HCT116 (cell line): ENCODE measurements at regions not wholly inside any gene's neighbourhood (a gene's known extent, or its start where the extent isn't known, plus 50 kb on each side); places are given as distances from the start of the nearest gene placed in this dataset.

ENCODE experiments used
- CEBPB ChIP-seq: IDR thresholded peaks from 2 replicates; pipeline ENCODE4 v1.6.1; 2012; ENCODE audit warnings: low read depth
- EZH2 ChIP-seq: fragments of 200-600 bp; sonication (generic); IDR thresholded peaks from 2 replicates; pipeline ENCODE4 v1.6.1; 2017; ENCODE audit warnings: antibody characterized with exemption, mixed run types
- EZH2phosphoT487 ChIP-seq: fragments of 200-600 bp; IDR thresholded peaks from 2 replicates; pipeline ENCODE4 v1.6.1; 2018; ENCODE audit warnings: antibody characterized with exemption, borderline replicate concordance
- FOSL1 ChIP-seq: IDR thresholded peaks from 2 replicates; pipeline ENCODE4 v1.6.1; 2012; ENCODE audit warnings: low read depth
- POLR2A ChIP-seq: IDR thresholded peaks from 2 replicates; pipeline ENCODE4 v1.7.0; 2011; ENCODE audit warnings: borderline replicate concordance; ENCODE audit not compliant: insufficient read depth, insufficient read length; ENCODE audit errors: extremely low read depth
- POLR2AphosphoS5 ChIP-seq: IDR thresholded peaks from 2 replicates; pipeline ENCODE4 v1.6.1; 2011; ENCODE audit warnings: mild to moderate bottlenecking, low read depth, low read length, moderate library complexity
- RAD21 ChIP-seq: IDR thresholded peaks from 2 replicates; pipeline ENCODE4 v1.6.1; 2012; ENCODE audit warnings: low read depth, mild to moderate bottlenecking
- SP1 ChIP-seq: IDR thresholded peaks from 2 replicates; pipeline ENCODE4 v1.6.1; 2012; ENCODE audit warnings: low read depth
- SRF ChIP-seq: IDR thresholded peaks from 2 replicates; pipeline ENCODE4 v1.6.1; 2012; ENCODE audit warnings: low read depth
- TF ChIP-seq, protein P1 (sequence below), 3 experiments: fragments of 200-600 bp in 1 of 3; sonication (generic) in 1 of 3; IDR thresholded peaks in 2 of 3; conservative IDR thresholded peaks in 1 of 3; 2 replicates each; pipeline ENCODE4 v1.5.1; 2012 to 2017; ENCODE audit warnings: low read depth in 2 of 3, low read length in 2 of 3, antibody characterized with exemption in 1 of 3, borderline replicate concordance in 1 of 3, control low read depth in 1 of 3, mild to moderate bottlenecking in 1 of 3, mixed read lengths in 1 of 3, mixed run types in 1 of 3, moderate library complexity in 1 of 3; ENCODE audit not compliant: insufficient read depth in 1 of 3
- TF ChIP-seq, protein P2 (sequence below): IDR thresholded peaks from 2 replicates; pipeline ENCODE4 v1.6.1; 2012
- TF ChIP-seq, protein P3 (sequence below): IDR thresholded peaks from 2 replicates; pipeline ENCODE4 v1.6.1; 2011; ENCODE audit warnings: mild to moderate bottlenecking, low read length, moderate library complexity; ENCODE audit not compliant: insufficient replicate concordance; ENCODE audit errors: extremely low read depth

DNA sequence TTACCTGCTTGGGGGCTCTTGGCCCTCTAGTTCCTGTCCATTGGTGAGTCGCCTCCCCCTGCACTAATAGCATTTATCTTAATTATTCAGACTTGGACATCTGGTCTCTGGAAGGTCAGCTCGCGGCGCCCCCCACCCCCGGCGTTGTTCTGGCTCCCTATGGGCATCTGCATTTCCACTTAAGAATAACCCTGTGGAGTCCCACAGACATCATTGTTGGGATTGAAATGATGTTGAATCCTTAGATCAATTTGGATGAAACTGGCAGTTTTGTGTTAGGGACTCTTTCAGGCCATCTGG, 313.8 kb upstream of the HS6ST1 start:
- TF ChIP-seq, protein P1, sequence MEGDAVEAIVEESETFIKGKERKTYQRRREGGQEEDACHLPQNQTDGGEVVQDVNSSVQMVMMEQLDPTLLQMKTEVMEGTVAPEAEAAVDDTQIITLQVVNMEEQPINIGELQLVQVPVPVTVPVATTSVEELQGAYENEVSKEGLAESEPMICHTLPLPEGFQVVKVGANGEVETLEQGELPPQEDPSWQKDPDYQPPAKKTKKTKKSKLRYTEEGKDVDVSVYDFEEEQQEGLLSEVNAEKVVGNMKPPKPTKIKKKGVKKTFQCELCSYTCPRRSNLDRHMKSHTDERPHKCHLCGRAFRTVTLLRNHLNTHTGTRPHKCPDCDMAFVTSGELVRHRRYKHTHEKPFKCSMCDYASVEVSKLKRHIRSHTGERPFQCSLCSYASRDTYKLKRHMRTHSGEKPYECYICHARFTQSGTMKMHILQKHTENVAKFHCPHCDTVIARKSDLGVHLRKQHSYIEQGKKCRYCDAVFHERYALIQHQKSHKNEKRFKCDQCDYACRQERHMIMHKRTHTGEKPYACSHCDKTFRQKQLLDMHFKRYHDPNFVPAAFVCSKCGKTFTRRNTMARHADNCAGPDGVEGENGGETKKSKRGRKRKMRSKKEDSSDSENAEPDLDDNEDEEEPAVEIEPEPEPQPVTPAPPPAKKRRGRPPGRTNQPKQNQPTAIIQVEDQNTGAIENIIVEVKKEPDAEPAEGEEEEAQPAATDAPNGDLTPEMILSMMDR (IDR thresholded peaks at IDR 0.05 in 2 of 3, conservative IDR thresholded peaks at IDR 0.05 in 1 of 3; ENCODE audit: borderline replicate concordance in 1 of 3, insufficient read depth in 1 of 3, low read depth in 2 of 3, low read length in 2 of 3): no peak
- TF ChIP-seq POLR2AphosphoS5 (no peak), SP1 (no peak), POLR2A (no peak), EZH2 (no peak), EZH2phosphoT487 (no peak), FOSL1 (no peak), RAD21 (no peak), SRF (no peak), CEBPB (no peak)
- TF ChIP-seq, protein P2, sequence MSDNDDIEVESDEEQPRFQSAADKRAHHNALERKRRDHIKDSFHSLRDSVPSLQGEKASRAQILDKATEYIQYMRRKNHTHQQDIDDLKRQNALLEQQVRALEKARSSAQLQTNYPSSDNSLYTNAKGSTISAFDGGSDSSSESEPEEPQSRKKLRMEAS: no peak
- TF ChIP-seq, protein P3, sequence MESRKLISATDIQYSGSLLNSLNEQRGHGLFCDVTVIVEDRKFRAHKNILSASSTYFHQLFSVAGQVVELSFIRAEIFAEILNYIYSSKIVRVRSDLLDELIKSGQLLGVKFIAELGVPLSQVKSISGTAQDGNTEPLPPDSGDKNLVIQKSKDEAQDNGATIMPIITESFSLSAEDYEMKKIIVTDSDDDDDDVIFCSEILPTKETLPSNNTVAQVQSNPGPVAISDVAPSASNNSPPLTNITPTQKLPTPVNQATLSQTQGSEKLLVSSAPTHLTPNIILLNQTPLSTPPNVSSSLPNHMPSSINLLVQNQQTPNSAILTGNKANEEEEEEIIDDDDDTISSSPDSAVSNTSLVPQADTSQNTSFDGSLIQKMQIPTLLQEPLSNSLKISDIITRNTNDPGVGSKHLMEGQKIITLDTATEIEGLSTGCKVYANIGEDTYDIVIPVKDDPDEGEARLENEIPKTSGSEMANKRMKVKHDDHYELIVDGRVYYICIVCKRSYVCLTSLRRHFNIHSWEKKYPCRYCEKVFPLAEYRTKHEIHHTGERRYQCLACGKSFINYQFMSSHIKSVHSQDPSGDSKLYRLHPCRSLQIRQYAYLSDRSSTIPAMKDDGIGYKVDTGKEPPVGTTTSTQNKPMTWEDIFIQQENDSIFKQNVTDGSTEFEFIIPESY: no peak
